GM12878 (cell line): ENCODE measurements at regions not wholly inside any gene's neighbourhood (a gene's known extent, or its start where the extent isn't known, plus 50 kb on each side); places are given as distances from the start of the nearest gene placed in this dataset.

ENCODE experiments used
- CBX3 ChIP-seq: fragments of 200-600 bp; sonication (generic); IDR thresholded peaks from 2 replicates; pipeline ENCODE4 v1.6.1; 2016; ENCODE audit warnings: low read depth, borderline replicate concordance
- CHD2 ChIP-seq: IDR thresholded peaks from 2 replicates; pipeline ENCODE4 v1.6.1; 2011; ENCODE audit warnings: low read depth, low read length, improper control_type of control experiment, borderline replicate concordance
- CTCF ChIP-seq, 3 experiments: IDR thresholded peaks in 2 of 3; conservative IDR thresholded peaks in 1 of 3; 2 replicates each; pipeline ENCODE4 v1.5.1; 2011; ENCODE audit warnings: low read depth in 3 of 3, low read length in 3 of 3, mild to moderate bottlenecking in 3 of 3, control low read depth in 2 of 3, moderate library complexity in 2 of 3, inconsistent platforms in 1 of 3, mixed read lengths in 1 of 3; ENCODE audit not compliant: control insufficient read depth in 2 of 3, insufficient read depth in 1 of 3; ENCODE audit errors: extremely low read depth in 1 of 3
- DPF2 ChIP-seq: fragments of 450-650 bp; IDR thresholded peaks from 2 replicates; pipeline ENCODE4 v1.6.1; 2017; ENCODE audit warnings: mild to moderate bottlenecking
- ELK1 ChIP-seq: IDR thresholded peaks from 2 replicates; pipeline ENCODE4 v1.6.1; 2012; ENCODE audit warnings: low read depth, low read length, improper control_type of control experiment
- EZH2 ChIP-seq: IDR thresholded peaks from 2 replicates; pipeline ENCODE4 v1.6.1; 2012; ENCODE audit warnings: low read depth, mild to moderate bottlenecking, control low read depth, inconsistent platforms, low read length, borderline replicate concordance; ENCODE audit not compliant: control insufficient read depth
- GABPA ChIP-seq: IDR thresholded peaks from 2 replicates; pipeline ENCODE4 v1.6.1; 2014; ENCODE audit warnings: antibody characterized with exemption, low read depth, mild to moderate bottlenecking, inconsistent platforms
- MAX ChIP-seq: IDR thresholded peaks from 2 replicates; pipeline ENCODE4 v1.6.1; 2012; ENCODE audit warnings: low read depth, low read length, improper control_type of control experiment
- POLR2A ChIP-seq: IDR thresholded peaks from 2 replicates; pipeline ENCODE4 v1.6.1; 2011; ENCODE audit warnings: low read depth, mild to moderate bottlenecking, low read length
- POLR2AphosphoS5 ChIP-seq: IDR thresholded peaks from 2 replicates; pipeline ENCODE4 v1.6.1; 2011; ENCODE audit warnings: mild to moderate bottlenecking, low read length, inconsistent platforms
- RAD21 ChIP-seq: IDR thresholded peaks from 2 replicates; pipeline ENCODE4 v1.6.1; 2011; ENCODE audit warnings: mild to moderate bottlenecking, low read depth, low read length, moderate library complexity; ENCODE audit not compliant: insufficient read depth
- YY1 ChIP-seq: IDR thresholded peaks from 2 replicates; pipeline ENCODE4 v1.6.1; 2011; ENCODE audit warnings: low read depth, mild to moderate bottlenecking, low read length
- ZSCAN29 ChIP-seq: fragments of 450-650 bp; IDR thresholded peaks from 2 replicates; pipeline ENCODE4 v1.6.1; 2017; ENCODE audit warnings: mild to moderate bottlenecking, moderate library complexity

GRCh38 chr11:101401245-101401644 lies 182.6 kb downstream of the TRPC6 start:
- TF ChIP-seq DPF2 (no peak), EZH2 (no peak), POLR2AphosphoS5 (no peak), CTCF (IDR thresholded peaks at IDR 0.05 in 2 of 3, conservative IDR thresholded peaks at IDR 0.05 in 1 of 3; ENCODE audit: control insufficient read depth in 2 of 3, extremely low read depth in 1 of 3, insufficient read depth in 1 of 3, low read depth in 3 of 3, low read length in 3 of 3) (no peak), ZSCAN29 (no peak), RAD21 (no peak), GABPA (no peak), YY1 (no peak), CBX3 (no peak), ELK1 (no peak), MAX (no peak), CHD2 (no peak), POLR2A (no peak)
